ENCODE measurements at regions not wholly inside any gene's neighbourhood (a gene's known extent, or its start where the extent isn't known, plus 50 kb on each side); places are given as distances from the start of the nearest gene placed in this dataset.

- TF ChIP-seq POLR2AphosphoS5 (IDR thresholded peaks at IDR 0.05) (no peak), POLR2A (IDR thresholded peaks at IDR 0.05) (no peak)
- TF ChIP-seq, protein P1, sequence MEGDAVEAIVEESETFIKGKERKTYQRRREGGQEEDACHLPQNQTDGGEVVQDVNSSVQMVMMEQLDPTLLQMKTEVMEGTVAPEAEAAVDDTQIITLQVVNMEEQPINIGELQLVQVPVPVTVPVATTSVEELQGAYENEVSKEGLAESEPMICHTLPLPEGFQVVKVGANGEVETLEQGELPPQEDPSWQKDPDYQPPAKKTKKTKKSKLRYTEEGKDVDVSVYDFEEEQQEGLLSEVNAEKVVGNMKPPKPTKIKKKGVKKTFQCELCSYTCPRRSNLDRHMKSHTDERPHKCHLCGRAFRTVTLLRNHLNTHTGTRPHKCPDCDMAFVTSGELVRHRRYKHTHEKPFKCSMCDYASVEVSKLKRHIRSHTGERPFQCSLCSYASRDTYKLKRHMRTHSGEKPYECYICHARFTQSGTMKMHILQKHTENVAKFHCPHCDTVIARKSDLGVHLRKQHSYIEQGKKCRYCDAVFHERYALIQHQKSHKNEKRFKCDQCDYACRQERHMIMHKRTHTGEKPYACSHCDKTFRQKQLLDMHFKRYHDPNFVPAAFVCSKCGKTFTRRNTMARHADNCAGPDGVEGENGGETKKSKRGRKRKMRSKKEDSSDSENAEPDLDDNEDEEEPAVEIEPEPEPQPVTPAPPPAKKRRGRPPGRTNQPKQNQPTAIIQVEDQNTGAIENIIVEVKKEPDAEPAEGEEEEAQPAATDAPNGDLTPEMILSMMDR (IDR thresholded peaks at IDR 0.05): no peak
These were observed 69.7 kb downstream of the SKA1 start for GRCh38 chr18:50444539-50444938.
